HG03135 (cell line): ENCODE measurements at regions not wholly inside any gene's neighbourhood (a gene's known extent, or its start where the extent isn't known, plus 50 kb on each side); places are given as distances from the start of the nearest gene placed in this dataset.

Experiments used
- ATAC-seq: cut with Tn5 transposase; IDR thresholded peaks from one replicate; pipeline ENCODE4 v1.9.1; 2021; ENCODE audit warnings: mild to moderate bottlenecking, moderate library complexity; ENCODE audit not compliant: unreplicated experiment

GRCh38 chr6:100944644-100945043 lies 63.5 kb upstream of the ASCC3 start:
- no peak for ATAC-seq

GRCh38 chr6:100946021-100946540 lies 65.0 kb upstream of the ASCC3 start:
- no peak for ATAC-seq

DNA sequence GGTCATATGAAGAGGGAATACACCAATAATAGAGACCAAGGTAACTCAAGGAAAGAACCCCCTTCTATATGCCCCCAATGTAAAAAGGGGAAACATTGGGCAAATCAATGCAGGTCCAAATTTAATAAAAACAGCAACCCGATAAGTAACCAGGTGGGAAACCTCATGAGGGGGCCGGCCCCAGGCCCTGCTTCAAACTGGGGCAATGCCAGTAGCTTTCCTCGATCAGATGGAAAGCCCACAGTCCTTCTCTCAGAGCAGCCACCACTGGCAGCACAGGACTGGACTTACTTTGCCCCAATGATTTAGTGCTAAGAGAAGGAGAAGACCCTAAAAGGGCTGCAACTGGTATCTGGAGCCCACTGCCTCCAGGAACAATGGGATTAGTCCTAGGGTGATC lies 65.6 kb upstream of the ASCC3 start:
- no peak for ATAC-seq

GRCh38 chr6:100948381-100949133 lies 67.4 kb upstream of the ASCC3 start:
- no peak for ATAC-seq

GRCh38 chr6:100952006-100952405 lies 70.9 kb upstream of the ASCC3 start:
- no peak for ATAC-seq

DNA sequence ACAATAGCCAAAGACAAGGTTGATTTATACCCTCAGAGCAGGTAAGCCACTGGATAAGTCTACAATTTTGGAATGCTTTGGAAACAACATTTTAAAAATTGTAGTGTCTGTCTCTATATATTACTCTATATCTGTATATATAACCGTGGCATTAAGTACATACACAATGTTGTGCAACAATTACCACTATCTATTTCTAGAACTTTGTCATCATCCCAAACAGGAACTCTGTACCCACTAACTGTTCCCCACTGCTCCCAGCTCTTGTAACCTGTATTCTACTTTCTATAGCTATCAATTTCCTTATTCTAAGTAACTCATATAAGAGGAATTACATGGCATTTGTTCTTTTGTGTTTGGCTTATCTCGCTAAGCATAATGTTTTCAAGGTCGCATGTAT lies 78.2 kb upstream of the ASCC3 start:
- ATAC-seq: no peak

DNA sequence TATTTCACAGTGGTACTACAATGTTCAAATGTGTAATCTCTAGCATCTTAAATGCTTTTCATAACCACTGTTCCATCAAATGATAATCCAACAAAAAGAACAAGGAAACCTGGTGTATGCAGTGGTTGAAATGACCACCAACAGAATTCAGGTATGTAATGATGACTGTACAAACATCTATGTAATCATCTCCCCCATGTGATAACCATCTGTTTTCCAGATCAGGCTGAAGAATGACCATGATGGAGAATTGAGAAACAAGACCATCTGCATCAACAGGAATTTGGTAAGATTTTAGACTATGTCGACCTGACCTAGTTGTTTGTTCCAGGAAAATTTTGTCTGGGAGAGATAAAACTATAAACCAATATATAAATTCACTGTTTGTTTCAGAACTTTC lies 81.3 kb upstream of the ASCC3 start:
- ATAC-seq: no peak

GRCh38 chr6:100965067-100965466 lies 83.9 kb upstream of the ASCC3 start:
- ATAC-seq: no peak

- no peak for ATAC-seq
These were observed 87.8 kb upstream of the ASCC3 start for GRCh38 chr6:100968949-100969348.

- ATAC-seq: no peak
These were observed 98.1 kb upstream of the ASCC3 start for GRCh38 chr6:100979267-100979666.

DNA sequence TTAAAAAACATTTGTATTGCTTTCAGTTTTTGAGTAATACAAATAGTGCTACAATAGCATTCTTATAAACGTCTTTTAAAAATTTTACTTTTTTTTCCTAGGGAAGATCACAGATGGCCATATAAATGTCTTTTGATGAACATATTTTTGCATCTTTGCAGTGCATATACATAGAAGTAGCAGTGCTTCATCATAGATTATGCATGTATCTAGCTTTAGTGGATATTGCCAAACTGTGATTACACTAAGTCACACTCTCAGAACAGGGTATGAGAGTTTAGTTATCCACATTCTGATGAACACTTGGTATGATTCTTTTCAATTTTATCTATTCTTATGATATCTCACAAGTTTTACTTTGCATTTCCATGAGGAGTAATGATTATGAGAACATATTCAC lies 99.8 kb upstream of the ASCC3 start:
- ATAC-seq: no peak

GRCh38 chr6:100986921-100987320 lies 105.8 kb upstream of the ASCC3 start:
- ATAC-seq: no peak

- ATAC-seq: no peak
These were observed 106.4 kb upstream of the ASCC3 start for GRCh38 chr6:100987556-100987955.

GRCh38 chr6:100988391-100988984 lies 107.4 kb upstream of the ASCC3 start:
- ATAC-seq: no peak

DNA sequence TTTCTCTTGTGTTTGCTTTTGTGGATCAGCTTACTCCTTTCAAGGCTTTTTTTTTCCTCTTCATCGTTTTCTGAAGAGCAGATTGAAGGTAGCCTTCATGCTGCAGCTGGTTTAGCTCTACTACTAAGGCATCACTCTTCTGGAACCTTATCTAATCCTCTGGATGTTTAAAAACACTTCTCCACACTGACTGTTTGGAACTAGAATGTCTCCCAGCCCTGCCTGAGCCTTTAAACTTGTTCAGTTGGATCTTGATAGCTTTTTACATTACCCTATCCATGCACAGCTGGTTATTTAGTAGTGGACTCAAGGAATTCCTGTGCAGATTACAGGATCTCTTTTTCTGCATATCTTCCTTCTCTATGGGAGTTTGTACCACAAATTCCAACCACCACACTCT lies 108.9 kb upstream of the ASCC3 start:
- no peak for ATAC-seq

GRCh38 chr6:100996409-100996808 lies 115.3 kb upstream of the ASCC3 start:
- no peak for ATAC-seq

DNA sequence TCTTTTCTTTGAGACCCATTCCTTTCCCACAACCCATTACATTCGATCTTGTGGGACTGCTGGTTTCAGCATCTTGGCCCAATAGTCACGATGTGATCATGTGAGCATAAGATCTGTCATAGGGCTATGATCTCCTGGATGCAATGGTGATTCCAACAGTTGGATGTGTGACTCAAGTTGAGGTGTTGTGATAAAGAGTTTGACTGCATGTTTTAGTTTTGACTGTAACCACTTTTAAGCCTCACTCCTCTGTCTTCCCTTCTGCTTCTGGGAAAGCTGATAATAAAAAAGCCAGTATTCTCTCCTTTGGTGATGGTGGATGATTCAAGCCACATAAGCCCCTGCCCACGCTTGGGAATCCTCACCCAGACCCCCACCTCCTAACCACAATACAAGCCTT lies 117.0 kb upstream of the ASCC3 start:
- no peak for ATAC-seq

- ATAC-seq: no peak
These were observed 118.0 kb upstream of the ASCC3 start for GRCh38 chr6:100999034-100999597.

DNA sequence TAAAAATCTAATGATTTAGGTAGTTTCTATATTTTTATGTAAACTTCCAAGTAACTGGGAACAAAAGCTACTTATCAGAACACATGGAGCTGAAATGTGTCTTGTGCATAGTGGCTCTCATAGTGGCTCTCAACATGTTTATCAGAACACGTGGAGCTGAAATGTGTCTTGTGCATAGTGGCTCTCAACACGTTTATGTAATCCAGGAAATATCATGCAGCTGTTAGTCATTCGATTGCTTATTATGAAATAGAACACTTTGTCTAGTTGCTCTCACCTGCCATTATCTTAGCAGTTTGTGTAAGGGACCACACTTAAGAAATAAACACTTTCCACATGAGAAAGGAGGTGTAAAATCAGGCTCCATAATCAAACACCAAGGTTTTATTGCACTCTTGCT lies 119.2 kb upstream of the ASCC3 start:
- ATAC-seq: no peak

DNA sequence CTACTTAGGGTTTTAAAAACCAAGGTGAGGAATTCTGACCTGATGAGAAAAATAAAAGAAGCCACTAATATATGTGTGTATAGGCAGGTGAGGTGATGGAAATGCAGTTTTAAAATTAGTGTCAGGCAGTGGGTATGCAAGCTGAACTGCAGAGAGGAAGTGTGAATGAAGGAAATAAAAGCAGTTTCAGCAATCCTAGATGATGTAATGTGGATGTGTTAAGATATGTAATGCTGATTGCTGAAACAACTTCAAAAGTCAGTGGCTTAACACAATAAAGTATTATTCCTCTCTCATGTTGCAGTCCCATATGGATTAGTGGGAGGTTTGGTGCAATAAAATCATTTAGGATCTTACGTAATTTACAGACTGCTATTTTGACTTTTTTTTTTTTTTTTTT lies 119.9 kb upstream of the ASCC3 start:
- ATAC-seq: no peak

DNA sequence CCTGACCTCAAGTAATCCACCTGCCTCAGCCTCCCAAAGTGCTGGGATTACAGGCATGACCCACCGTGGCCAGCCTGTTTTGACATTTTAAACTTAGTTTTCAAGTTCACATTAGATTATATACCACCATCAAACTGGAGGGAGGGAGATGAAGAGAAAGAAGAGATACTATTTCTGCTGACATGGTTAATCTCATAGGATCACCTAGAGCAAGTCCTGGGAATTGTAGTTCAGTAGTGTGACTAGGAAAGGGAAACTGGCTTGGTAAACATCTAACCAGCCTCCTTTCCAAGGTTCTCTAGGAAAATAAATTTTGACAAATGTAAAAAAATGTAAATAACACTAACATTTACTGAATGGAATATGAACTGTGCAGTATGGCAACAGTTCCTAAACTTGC lies 120.5 kb upstream of the ASCC3 start:
- ATAC-seq: no peak

- ATAC-seq: no peak
These were observed 121.9 kb upstream of the ASCC3 start for GRCh38 chr6:101003075-101003474.
